ENCODE measurements at regions not wholly inside any gene's neighbourhood (a gene's known extent, or its start where the extent isn't known, plus 50 kb on each side); places are given as distances from the start of the nearest gene placed in this dataset.

- no peaks in the 10 kb centered on the region for H3K36me3 ChIP-seq (ENCODE audit: insufficient read depth, low read length)
- H3K4me3 ChIP-seq (ENCODE audit: low read depth, low read length, poor library complexity, severe bottlenecking) = no peak overlapping the region
- no peak overlapping the region for H3K27ac ChIP-seq (ENCODE audit: low read depth, low read length, poor library complexity, severe bottlenecking)
- H3K4me1 ChIP-seq (ENCODE audit: insufficient read depth, low read length, severe bottlenecking) = no peaks in the 10 kb centered on the region
- no peaks in the 10 kb centered on the region for H3F3A ChIP-seq (ENCODE audit: insufficient read depth, low read length)
- no peak overlapping the region for H3K4me2 ChIP-seq (ENCODE audit: low read length)
- H3K79me2 ChIP-seq (ENCODE audit: insufficient read depth, low read length) = no peaks in the 10 kb centered on the region
- no peaks in the 10 kb centered on the region for H3K9me2 ChIP-seq (ENCODE audit: low read depth, low read length)
- no peak overlapping the region for H3K9ac ChIP-seq (ENCODE audit: low read length)
- TF ChIP-seq EZH2 (IDR thresholded peaks at IDR 0.05; ENCODE audit: borderline replicate concordance, low read length) (no peak), CTCF (IDR thresholded peaks at IDR 0.05; ENCODE audit: low read length) (peak; percentile 62)
- H4K20me1 ChIP-seq (ENCODE audit: insufficient read depth, low read length) = no peaks in the 10 kb centered on the region
- H3K27me3 ChIP-seq (ENCODE audit: insufficient read depth, low read length) = no peaks in the 10 kb centered on the region
- H3K9me3 ChIP-seq (ENCODE audit: low read length) = no peaks in the 10 kb centered on the region
- H2AFZ ChIP-seq (ENCODE audit: low read length) = no peak overlapping the region
Measured at GRCh38 chr3:66572938-66573710, 72.3 kb upstream of the LRIG1 start.

GRCh38 chr3:66574091-66574490, 73.3 kb upstream of the LRIG1 start:
- H3K4me2 ChIP-seq (ENCODE audit: low read length) = no peak overlapping the region
- no peak overlapping the region for H2AFZ ChIP-seq (ENCODE audit: low read length)
- H4K20me1 ChIP-seq (ENCODE audit: insufficient read depth, low read length) = no peaks in the 10 kb centered on the region
- no peaks in the 10 kb centered on the region for H3K4me1 ChIP-seq (ENCODE audit: insufficient read depth, low read length, severe bottlenecking)
- no peaks in the 10 kb centered on the region for H3K79me2 ChIP-seq (ENCODE audit: insufficient read depth, low read length)
- H3K9ac ChIP-seq (ENCODE audit: low read length) = no peak overlapping the region
- TF ChIP-seq CTCF (IDR thresholded peaks at IDR 0.05; ENCODE audit: low read length) = no peak
- no peak for TF ChIP-seq EZH2 (IDR thresholded peaks at IDR 0.05; ENCODE audit: borderline replicate concordance, low read length)
- no peak overlapping the region for H3K4me3 ChIP-seq (ENCODE audit: low read depth, low read length, poor library complexity, severe bottlenecking)
- no peaks in the 10 kb centered on the region for H3F3A ChIP-seq (ENCODE audit: insufficient read depth, low read length)
- no peaks in the 10 kb centered on the region; the same call in 1 of the 2 replicates for H3K27me3 ChIP-seq (ENCODE audit: insufficient read depth, low read length)
- H3K36me3 ChIP-seq (ENCODE audit: insufficient read depth, low read length) = no peaks in the 10 kb centered on the region
- no peaks in the 10 kb centered on the region for H3K9me2 ChIP-seq (ENCODE audit: low read depth, low read length)
- H3K27ac ChIP-seq (ENCODE audit: low read depth, low read length, poor library complexity, severe bottlenecking) = no peak overlapping the region
- H3K9me3 ChIP-seq (ENCODE audit: low read length) = no peaks in the 10 kb centered on the region

DNA sequence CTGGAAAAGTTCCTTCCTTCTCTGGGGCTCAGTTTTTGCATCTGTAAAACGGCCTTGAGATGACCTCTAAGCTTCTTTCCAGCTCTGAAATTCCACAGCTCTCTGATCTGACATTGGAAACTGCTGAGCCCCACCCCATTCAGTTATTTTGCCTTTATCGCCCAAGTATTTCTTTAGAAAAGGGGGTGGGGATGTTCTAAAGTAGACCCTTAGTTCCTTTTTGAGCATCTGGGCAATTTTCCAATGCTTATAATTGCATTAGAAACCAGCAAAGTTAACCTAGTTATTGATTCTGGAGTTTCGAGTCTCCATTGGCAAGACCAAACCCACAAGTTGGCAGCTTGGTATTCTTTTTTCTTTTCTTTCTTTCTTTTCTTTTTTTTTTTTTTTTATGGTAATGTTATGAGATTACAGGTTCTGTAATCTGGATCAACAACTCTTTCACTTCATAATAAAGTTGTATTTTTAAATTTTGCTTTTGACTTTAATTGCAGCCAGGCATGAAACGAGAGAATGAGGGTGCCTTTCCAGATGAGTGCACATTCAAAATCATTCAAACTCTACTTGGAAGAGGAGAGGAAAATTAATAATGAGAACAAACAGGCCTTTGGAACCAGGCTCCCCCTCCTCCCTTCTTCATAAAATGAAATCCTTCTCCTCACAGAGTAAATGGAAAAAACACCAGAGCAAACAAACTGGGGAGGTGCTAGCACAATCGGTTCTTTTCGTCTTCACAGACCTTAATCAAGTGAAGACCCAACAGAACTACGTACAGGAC, 76.8 kb upstream of the LRIG1 start:
- no peak overlapping the region for H3K9ac ChIP-seq (ENCODE audit: low read length)
- no peak for TF ChIP-seq EZH2 (IDR thresholded peaks at IDR 0.05; ENCODE audit: borderline replicate concordance, low read length)
- TF ChIP-seq CTCF (IDR thresholded peaks at IDR 0.05; ENCODE audit: low read length) = no peak
- H4K20me1 ChIP-seq (ENCODE audit: insufficient read depth, low read length) = no peaks in the 10 kb centered on the region
- H3K9me3 ChIP-seq (ENCODE audit: low read length) = no peaks in the 10 kb centered on the region
- H2AFZ ChIP-seq (ENCODE audit: low read length) = no peak overlapping the region
- no peak overlapping the region for H3K4me3 ChIP-seq (ENCODE audit: low read depth, low read length, poor library complexity, severe bottlenecking)
- no peaks in the 10 kb centered on the region for H3K4me1 ChIP-seq (ENCODE audit: insufficient read depth, low read length, severe bottlenecking)
- H3K4me2 ChIP-seq (ENCODE audit: low read length) = no peak overlapping the region
- no peaks in the 10 kb centered on the region for H3F3A ChIP-seq (ENCODE audit: insufficient read depth, low read length)
- no peak overlapping the region for H3K27ac ChIP-seq (ENCODE audit: low read depth, low read length, poor library complexity, severe bottlenecking)
- no peaks in the 10 kb centered on the region for H3K9me2 ChIP-seq (ENCODE audit: low read depth, low read length)
- H3K36me3 ChIP-seq (ENCODE audit: insufficient read depth, low read length) = no peaks in the 10 kb centered on the region
- H3K79me2 ChIP-seq (ENCODE audit: insufficient read depth, low read length) = no peaks in the 10 kb centered on the region
- peaks cover 2% of the 10 kb centered on the region; the same call in 1 of the 2 replicates for H3K27me3 ChIP-seq (ENCODE audit: insufficient read depth, low read length)
